ENCODE measurements at regions not wholly inside any gene's neighbourhood (a gene's known extent, or its start where the extent isn't known, plus 50 kb on each side); places are given as distances from the start of the nearest gene placed in this dataset.
"Not testable (repeated sequence)": the region's sequence is repeated elsewhere in the genome, so short reads cannot be mapped to it uniquely, and the experiment has no call there.

- H3K36me3 Mint-ChIP-seq (ENCODE audit: insufficient read depth), result no peaks in the 10 kb centered on the region
- no peak overlapping the region for H3K27ac Mint-ChIP-seq (ENCODE audit: low read depth)
- no peaks in the 10 kb centered on the region for H3K9me3 Mint-ChIP-seq
- H3K4me1 Mint-ChIP-seq, result no peaks in the 10 kb centered on the region
- H3K27me3 Mint-ChIP-seq, result peaks cover 18% of the 10 kb centered on the region
- ATAC-seq (replicated peaks; ENCODE audit: extremely low read depth, poor library complexity, severe bottlenecking), result no peak
- H3K4me3 Mint-ChIP-seq, result no peak overlapping the region
- no peak for DNase-seq (ENCODE audit: low spot score in 2 of 2)
These were observed 222.5 kb downstream of the SQOR start for GRCh38 chr15:45857291-45857690.

- no peak for ATAC-seq (replicated peaks; ENCODE audit: extremely low read depth, poor library complexity, severe bottlenecking)
- H3K9me3 Mint-ChIP-seq, result no peaks in the 10 kb centered on the region
- H3K4me1 Mint-ChIP-seq, result no peaks in the 10 kb centered on the region
- H3K4me3 Mint-ChIP-seq, result no peak overlapping the region
- DNase-seq (ENCODE audit: low spot score in 2 of 2), result no peak
- H3K27me3 Mint-ChIP-seq, result peaks cover 18% of the 10 kb centered on the region
- H3K36me3 Mint-ChIP-seq (ENCODE audit: insufficient read depth), result no peaks in the 10 kb centered on the region
- H3K27ac Mint-ChIP-seq (ENCODE audit: low read depth), result no peak overlapping the region
These were observed 223.7 kb downstream of the SQOR start for GRCh38 chr15:45858491-45858890.

GRCh38 chr15:45862034-45862433, 227.2 kb downstream of the SQOR start:
- DNase-seq (ENCODE audit: low spot score in 2 of 2) (no peak), ATAC-seq (replicated peaks; ENCODE audit: extremely low read depth, poor library complexity, severe bottlenecking) (no peak)
- H3K9me3 Mint-ChIP-seq, result no peaks in the 10 kb centered on the region
- H3K4me3 Mint-ChIP-seq, result no peak overlapping the region
- no peak overlapping the region for H3K27ac Mint-ChIP-seq (ENCODE audit: low read depth)
- peaks cover 8% of the 10 kb centered on the region for H3K27me3 Mint-ChIP-seq
- H3K36me3 Mint-ChIP-seq (ENCODE audit: insufficient read depth), result no peaks in the 10 kb centered on the region
- no peaks in the 10 kb centered on the region for H3K4me1 Mint-ChIP-seq

- Mint-ChIP-seq H3K4me1 (no peaks in the 10 kb centered on the region), H3K36me3 (ENCODE audit: insufficient read depth) (no peaks in the 10 kb centered on the region), H3K4me3 (no peak overlapping the region), H3K27me3 (peaks cover 8% of the 10 kb centered on the region), H3K9me3 (peaks cover 5% of the 10 kb centered on the region), H3K27ac (ENCODE audit: low read depth) (no peak overlapping the region)
- DNase-seq (ENCODE audit: low spot score in 2 of 2) (no peak), ATAC-seq (replicated peaks; ENCODE audit: extremely low read depth, poor library complexity, severe bottlenecking) (no peak)
These were observed 229.2 kb downstream of the SQOR start for GRCh38 chr15:45863881-45864580.

- H3K27me3 Mint-ChIP-seq, result no peaks in the 10 kb centered on the region
- DNase-seq (ENCODE audit: low spot score in 2 of 2), result no peak
- H3K4me3 Mint-ChIP-seq, result no peak overlapping the region
- H3K27ac Mint-ChIP-seq (ENCODE audit: low read depth), result no peak overlapping the region
- no peak for ATAC-seq (replicated peaks; ENCODE audit: extremely low read depth, poor library complexity, severe bottlenecking)
- no peaks in the 10 kb centered on the region for H3K4me1 Mint-ChIP-seq
- no peaks in the 10 kb centered on the region for H3K36me3 Mint-ChIP-seq (ENCODE audit: insufficient read depth)
- H3K9me3 Mint-ChIP-seq, result peaks cover 5% of the 10 kb centered on the region
These were observed 231.8 kb downstream of the SQOR start for GRCh38 chr15:45866616-45867015.

GRCh38 chr15:45867281-45867680, 232.5 kb downstream of the SQOR start:
- Mint-ChIP-seq H3K9me3 (peaks cover 5% of the 10 kb centered on the region), H3K27ac (ENCODE audit: low read depth) (no peak overlapping the region), H3K27me3 (no peaks in the 10 kb centered on the region), H3K4me1 (no peaks in the 10 kb centered on the region), H3K36me3 (ENCODE audit: insufficient read depth) (no peaks in the 10 kb centered on the region), H3K4me3 (no peak overlapping the region)
- ATAC-seq (replicated peaks; ENCODE audit: extremely low read depth, poor library complexity, severe bottlenecking) (no peak), DNase-seq (ENCODE audit: low spot score in 2 of 2) (no peak)

DNA sequence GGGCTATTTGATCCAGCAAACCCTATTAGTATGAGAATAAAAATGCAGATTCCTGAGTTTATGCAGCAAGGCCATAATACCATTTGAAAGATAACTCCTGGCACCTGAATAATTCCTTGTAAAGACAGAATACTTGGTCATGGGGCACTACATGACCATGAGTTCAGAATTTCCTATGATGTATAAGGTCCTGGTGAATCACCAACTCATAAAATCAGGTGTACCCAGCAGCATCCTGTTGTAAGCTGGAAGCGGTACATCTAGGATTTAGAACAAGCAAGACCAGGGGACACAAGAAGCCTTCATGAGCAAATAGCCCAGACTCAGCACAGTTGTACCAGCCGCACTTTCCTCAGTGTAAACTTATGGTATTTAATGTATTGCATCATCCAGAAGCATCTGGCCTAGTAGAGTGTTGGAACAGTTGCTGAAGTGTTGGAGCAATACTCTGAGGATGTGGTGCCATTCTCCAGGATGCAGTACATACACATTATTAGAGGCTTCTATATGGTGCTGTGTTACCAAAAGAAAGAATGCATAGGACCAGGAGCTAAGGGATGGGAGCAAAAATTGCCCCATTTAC, 233.4 kb downstream of the SQOR start:
- no peak overlapping the region for H3K4me3 Mint-ChIP-seq
- no peaks in the 10 kb centered on the region for H3K4me1 Mint-ChIP-seq
- H3K27me3 Mint-ChIP-seq, result no peaks in the 10 kb centered on the region
- no peak overlapping the region for H3K27ac Mint-ChIP-seq (ENCODE audit: low read depth)
- no peak for DNase-seq (ENCODE audit: low spot score in 2 of 2)
- H3K36me3 Mint-ChIP-seq (ENCODE audit: insufficient read depth), result no peaks in the 10 kb centered on the region
- no peak for ATAC-seq (replicated peaks; ENCODE audit: extremely low read depth, poor library complexity, severe bottlenecking)
- H3K9me3 Mint-ChIP-seq, result peaks cover 5% of the 10 kb centered on the region

GRCh38 chr15:45869034-45869668, 234.3 kb downstream of the SQOR start:
- Mint-ChIP-seq H3K4me3 (no peak overlapping the region), H3K27me3 (no peaks in the 10 kb centered on the region), H3K36me3 (ENCODE audit: insufficient read depth) (no peaks in the 10 kb centered on the region), H3K4me1 (no peaks in the 10 kb centered on the region), H3K9me3 (peaks cover 8% of the 10 kb centered on the region), H3K27ac (ENCODE audit: low read depth) (no peak overlapping the region)
- no peak for ATAC-seq (replicated peaks; ENCODE audit: extremely low read depth, poor library complexity, severe bottlenecking)
- DNase-seq (ENCODE audit: low spot score in 2 of 2), result no peak

DNA sequence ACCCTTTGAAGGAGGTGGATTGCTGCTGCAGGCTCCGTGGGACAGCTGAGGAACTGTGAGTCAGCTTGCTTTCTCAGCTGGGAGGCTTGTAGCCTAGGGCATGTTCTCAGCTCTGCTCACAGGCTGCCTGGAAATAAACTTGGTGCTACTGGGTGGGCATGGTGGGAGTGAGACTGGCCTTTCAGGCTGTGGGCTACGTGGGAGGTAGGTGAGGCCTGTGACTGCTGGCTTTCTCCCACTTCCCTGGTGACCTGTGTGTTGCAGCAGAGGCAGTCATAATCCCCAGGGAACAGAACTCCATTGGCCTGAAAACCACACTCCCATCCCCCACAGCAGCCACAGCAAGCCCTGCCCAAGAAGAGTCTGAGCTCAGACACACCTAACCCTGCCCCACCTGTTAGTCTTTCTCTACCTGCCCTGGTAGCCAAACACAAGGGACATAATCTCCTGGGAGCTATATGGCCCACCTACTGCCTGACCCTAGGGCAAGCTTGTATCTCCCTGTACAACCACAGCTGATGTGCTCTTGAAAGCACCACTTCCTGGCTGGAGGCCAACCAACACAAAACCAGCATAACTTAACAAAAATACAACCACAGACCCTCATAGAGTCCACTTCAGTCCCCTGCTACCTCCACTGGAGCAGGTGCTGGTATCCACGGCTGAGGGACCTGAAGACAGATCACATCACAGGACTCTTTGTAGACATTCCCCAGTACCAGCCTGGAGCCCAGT, 236.5 kb downstream of the SQOR start:
- no peak for ATAC-seq (replicated peaks; ENCODE audit: extremely low read depth, poor library complexity, severe bottlenecking)
- no peak overlapping the region for H3K27ac Mint-ChIP-seq (ENCODE audit: low read depth)
- H3K36me3 Mint-ChIP-seq (ENCODE audit: insufficient read depth), result no peaks in the 10 kb centered on the region
- no peaks in the 10 kb centered on the region for H3K27me3 Mint-ChIP-seq
- H3K4me3 Mint-ChIP-seq, result no peak overlapping the region
- no peaks in the 10 kb centered on the region for H3K4me1 Mint-ChIP-seq
- DNase-seq (ENCODE audit: low spot score in 2 of 2), result no peak
- peaks cover 13% of the 10 kb centered on the region for H3K9me3 Mint-ChIP-seq

DNA sequence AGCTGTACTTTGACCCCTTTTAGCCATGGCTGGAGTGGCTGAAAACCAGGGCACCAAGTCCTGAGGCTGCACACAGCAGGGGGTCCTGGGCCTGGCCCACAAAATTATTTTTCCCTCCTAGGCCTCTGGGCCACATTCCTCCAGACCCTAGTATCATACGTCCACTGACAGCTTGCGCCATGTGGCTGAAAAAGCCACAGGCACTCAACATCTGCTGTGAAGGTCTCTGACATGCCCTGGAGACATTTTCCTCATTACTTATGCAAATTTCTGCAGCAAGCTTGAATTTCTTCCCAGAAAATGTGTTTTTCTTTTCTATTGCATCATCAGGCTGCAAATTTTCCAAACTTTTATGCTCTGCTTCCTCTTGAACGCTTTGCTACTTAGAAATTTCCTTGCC, 239.0 kb downstream of the SQOR start:
- H3K27me3 Mint-ChIP-seq, result no peaks in the 10 kb centered on the region

GRCh38 chr15:45874566-45874965, 239.7 kb downstream of the SQOR start:
- not testable (repeated sequence) for H3K36me3 Mint-ChIP-seq (ENCODE audit: insufficient read depth); ATAC-seq (replicated peaks; ENCODE audit: extremely low read depth, poor library complexity, severe bottlenecking)

More for the DNA sequence above, 239.0 kb downstream of the SQOR start:
- Mint-ChIP-seq H3K4me3 (no peak overlapping the region), H3K36me3 (ENCODE audit: insufficient read depth) (no peaks in the 10 kb centered on the region), H3K4me1 (no peaks in the 10 kb centered on the region), H3K27ac (ENCODE audit: low read depth) (no peak overlapping the region), H3K9me3 (peaks cover 8% of the 10 kb centered on the region)
- DNase-seq (ENCODE audit: low spot score in 2 of 2), result no peak
- ATAC-seq (replicated peaks; ENCODE audit: extremely low read depth, poor library complexity, severe bottlenecking), result no peak

GRCh38 chr15:45884289-45884688, 249.5 kb downstream of the SQOR start:
- no peaks in the 10 kb centered on the region for H3K4me1 Mint-ChIP-seq
- no peak for DNase-seq (ENCODE audit: low spot score in 2 of 2)
- H3K36me3 Mint-ChIP-seq (ENCODE audit: insufficient read depth), result no peaks in the 10 kb centered on the region
- no peak overlapping the region for H3K27ac Mint-ChIP-seq (ENCODE audit: low read depth)
- no peaks in the 10 kb centered on the region for H3K27me3 Mint-ChIP-seq
- no peak for ATAC-seq (replicated peaks; ENCODE audit: extremely low read depth, poor library complexity, severe bottlenecking)
- H3K4me3 Mint-ChIP-seq, result no peak overlapping the region
- peaks cover 6% of the 10 kb centered on the region for H3K9me3 Mint-ChIP-seq

More at GRCh38 chr15:45874566-45874965, 239.7 kb downstream of the SQOR start:
- H3K4me1 Mint-ChIP-seq; H3K4me3 Mint-ChIP-seq; DNase-seq (ENCODE audit: low spot score in 2 of 2); H3K27me3 Mint-ChIP-seq; H3K9me3 Mint-ChIP-seq; H3K27ac Mint-ChIP-seq (ENCODE audit: low read depth): not testable (repeated sequence)

All from central memory CD8-positive, alpha-beta T cell (primary cell).